Bronchial epithelial cell (primary cell): ENCODE measurements at regions not wholly inside any gene's neighbourhood (a gene's known extent, or its start where the extent isn't known, plus 50 kb on each side); places are given as distances from the start of the nearest gene placed in this dataset.

ENCODE experiments used
- DNase-seq: peaks from one replicate; pipeline ENCODE4 v3.0.0-alpha.2; 2010; ENCODE audit warnings: low read depth
- FAIRE-seq: peaks from 2 replicates; lab custom pipeline; 2011; peaks lifted over from hg19 to GRCh38; lab: Jason Lieb, UNC
- H3K27me3 ChIP-seq: 2 replicates; pipeline ENCODE4 v1.5.1; 2011; ENCODE audit warnings: low read length; ENCODE audit not compliant: control insufficient read depth, insufficient read depth
- H3K36me3 ChIP-seq: 2 replicates; pipeline ENCODE4 v1.5.1; 2011; ENCODE audit warnings: low read length; ENCODE audit not compliant: control insufficient read depth, insufficient read depth
- H3K4me3 ChIP-seq: 2 replicates; pipeline ENCODE4 v1.5.1; 2011; ENCODE audit warnings: mild to moderate bottlenecking, low read depth, low read length, control low read depth
- TF ChIP-seq, protein P1 (sequence below): IDR thresholded peaks from 2 replicates; pipeline ENCODE4 v1.5.1; 2011; ENCODE audit warnings: mild to moderate bottlenecking, moderate library complexity, low read length, control low read depth, inconsistent platforms; ENCODE audit not compliant: insufficient read depth, severe bottlenecking

- TF ChIP-seq, protein P1, sequence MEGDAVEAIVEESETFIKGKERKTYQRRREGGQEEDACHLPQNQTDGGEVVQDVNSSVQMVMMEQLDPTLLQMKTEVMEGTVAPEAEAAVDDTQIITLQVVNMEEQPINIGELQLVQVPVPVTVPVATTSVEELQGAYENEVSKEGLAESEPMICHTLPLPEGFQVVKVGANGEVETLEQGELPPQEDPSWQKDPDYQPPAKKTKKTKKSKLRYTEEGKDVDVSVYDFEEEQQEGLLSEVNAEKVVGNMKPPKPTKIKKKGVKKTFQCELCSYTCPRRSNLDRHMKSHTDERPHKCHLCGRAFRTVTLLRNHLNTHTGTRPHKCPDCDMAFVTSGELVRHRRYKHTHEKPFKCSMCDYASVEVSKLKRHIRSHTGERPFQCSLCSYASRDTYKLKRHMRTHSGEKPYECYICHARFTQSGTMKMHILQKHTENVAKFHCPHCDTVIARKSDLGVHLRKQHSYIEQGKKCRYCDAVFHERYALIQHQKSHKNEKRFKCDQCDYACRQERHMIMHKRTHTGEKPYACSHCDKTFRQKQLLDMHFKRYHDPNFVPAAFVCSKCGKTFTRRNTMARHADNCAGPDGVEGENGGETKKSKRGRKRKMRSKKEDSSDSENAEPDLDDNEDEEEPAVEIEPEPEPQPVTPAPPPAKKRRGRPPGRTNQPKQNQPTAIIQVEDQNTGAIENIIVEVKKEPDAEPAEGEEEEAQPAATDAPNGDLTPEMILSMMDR: no peak
- no peaks in the 10 kb centered on the region for H3K36me3 ChIP-seq
- FAIRE-seq (no peak), DNase-seq (peak; percentile 21)
- H3K4me3 ChIP-seq: no peak overlapping the region
- H3K27me3 ChIP-seq: no peaks in the 10 kb centered on the region
Measured at GRCh38 chr5:91538179-91538578, 155.1 kb upstream of the ARRDC3 start.

- Histone ChIP-seq H3K27me3 (no peaks in the 10 kb centered on the region), H3K36me3 (no peaks in the 10 kb centered on the region), H3K4me3 (no peak overlapping the region)
- DNase-seq (no peak), FAIRE-seq (no peak)
- TF ChIP-seq, protein P1: no peak
Measured at GRCh38 chr5:91535499-91535898, 152.4 kb upstream of the ARRDC3 start.

GRCh38 chr5:91534332-91534731 lies 151.2 kb upstream of the ARRDC3 start:
- TF ChIP-seq, protein P1: no peak
- H3K36me3 ChIP-seq: no peaks in the 10 kb centered on the region
- no peak overlapping the region for H3K4me3 ChIP-seq
- FAIRE-seq (no peak), DNase-seq (no peak)
- H3K27me3 ChIP-seq: no peaks in the 10 kb centered on the region

GRCh38 chr5:91532779-91533178 lies 149.7 kb upstream of the ARRDC3 start:
- no peak for FAIRE-seq
- DNase-seq: no peak
- no peaks in the 10 kb centered on the region for H3K27me3 ChIP-seq
- H3K4me3 ChIP-seq: no peak overlapping the region
- TF ChIP-seq, protein P1: no peak
- H3K36me3 ChIP-seq: no peaks in the 10 kb centered on the region

- TF ChIP-seq, protein P1: no peak
- no peak for FAIRE-seq
Measured at GRCh38 chr5:91532281-91532680, 149.2 kb upstream of the ARRDC3 start.

DNA sequence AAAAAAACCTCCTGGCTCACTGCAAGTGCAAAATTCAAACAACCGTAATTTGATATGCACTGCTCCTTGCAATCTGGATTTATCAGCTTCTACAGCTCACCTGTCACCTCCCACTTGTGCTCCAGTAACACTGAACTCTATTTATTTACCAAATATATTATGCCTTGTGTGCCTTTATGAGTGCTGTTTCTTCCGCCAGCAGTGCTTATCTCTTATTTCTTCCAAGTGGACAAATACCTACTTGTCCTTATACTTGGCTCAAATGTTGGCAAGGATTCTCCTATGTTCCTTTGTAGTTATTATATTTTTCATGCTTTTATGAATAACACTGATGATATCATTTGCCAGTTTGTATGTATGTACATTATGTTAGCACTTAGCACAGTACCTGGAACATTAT lies 145.7 kb upstream of the ARRDC3 start:
- Histone ChIP-seq H3K4me3 (no peak overlapping the region), H3K27me3 (no peaks in the 10 kb centered on the region), H3K36me3 (no peaks in the 10 kb centered on the region)
- no peak for DNase-seq
- FAIRE-seq: no peak
- TF ChIP-seq, protein P1: no peak

More at GRCh38 chr5:91532281-91532680, 149.2 kb upstream of the ARRDC3 start:
- no peak overlapping the region for H3K4me3 ChIP-seq
- no peaks in the 10 kb centered on the region for H3K36me3 ChIP-seq
- H3K27me3 ChIP-seq: no peaks in the 10 kb centered on the region
- DNase-seq: no peak
